Keratinocyte (primary cell): ENCODE measurements at regions not wholly inside any gene's neighbourhood (a gene's known extent, or its start where the extent isn't known, plus 50 kb on each side); places are given as distances from the start of the nearest gene placed in this dataset.

Experiments
- EZH2 ChIP-seq: IDR thresholded peaks from one replicate; pipeline ENCODE4 v1.6.1; 2012; ENCODE audit warnings: inconsistent platforms, mild to moderate bottlenecking, low read length, moderate library complexity
- TF ChIP-seq, protein P1 (sequence below), 3 experiments: IDR thresholded peaks in 1 of 3; conservative IDR thresholded peaks in 1 of 3; optimal IDR thresholded peaks in 1 of 3; 2 replicates in 2 of 3; 3 replicates in 1 of 3; pipeline versions ENCODE3 to v1.5.1; 2011; ENCODE audit warnings: low read length in 3 of 3, mild to moderate bottlenecking in 3 of 3, moderate library complexity in 2 of 3, control low read depth in 1 of 3, inconsistent platforms in 1 of 3; ENCODE audit not compliant: insufficient read depth in 2 of 3; ENCODE audit errors: extremely low read depth in 1 of 3

DNA sequence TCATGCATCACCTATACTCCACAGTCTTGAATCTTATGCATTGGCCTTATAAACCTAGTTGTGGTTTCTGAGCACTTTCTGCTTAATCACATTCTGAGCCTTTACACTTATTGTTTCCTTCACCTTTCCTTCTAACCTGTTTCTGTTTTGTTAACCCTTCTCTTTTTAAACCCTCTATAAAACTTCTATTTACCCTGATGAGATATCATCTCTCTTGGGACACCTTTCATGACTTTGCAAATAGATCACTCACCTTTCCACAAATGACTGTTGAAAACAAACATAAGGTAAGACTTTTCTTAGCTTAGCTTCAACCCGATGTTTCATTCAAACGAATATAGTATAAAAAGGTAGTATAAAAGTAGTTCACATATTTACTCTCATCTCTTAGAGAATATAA, 483.6 kb downstream of the FAM181B start:
- TF ChIP-seq, protein P1, sequence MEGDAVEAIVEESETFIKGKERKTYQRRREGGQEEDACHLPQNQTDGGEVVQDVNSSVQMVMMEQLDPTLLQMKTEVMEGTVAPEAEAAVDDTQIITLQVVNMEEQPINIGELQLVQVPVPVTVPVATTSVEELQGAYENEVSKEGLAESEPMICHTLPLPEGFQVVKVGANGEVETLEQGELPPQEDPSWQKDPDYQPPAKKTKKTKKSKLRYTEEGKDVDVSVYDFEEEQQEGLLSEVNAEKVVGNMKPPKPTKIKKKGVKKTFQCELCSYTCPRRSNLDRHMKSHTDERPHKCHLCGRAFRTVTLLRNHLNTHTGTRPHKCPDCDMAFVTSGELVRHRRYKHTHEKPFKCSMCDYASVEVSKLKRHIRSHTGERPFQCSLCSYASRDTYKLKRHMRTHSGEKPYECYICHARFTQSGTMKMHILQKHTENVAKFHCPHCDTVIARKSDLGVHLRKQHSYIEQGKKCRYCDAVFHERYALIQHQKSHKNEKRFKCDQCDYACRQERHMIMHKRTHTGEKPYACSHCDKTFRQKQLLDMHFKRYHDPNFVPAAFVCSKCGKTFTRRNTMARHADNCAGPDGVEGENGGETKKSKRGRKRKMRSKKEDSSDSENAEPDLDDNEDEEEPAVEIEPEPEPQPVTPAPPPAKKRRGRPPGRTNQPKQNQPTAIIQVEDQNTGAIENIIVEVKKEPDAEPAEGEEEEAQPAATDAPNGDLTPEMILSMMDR (optimal IDR thresholded peaks at IDR 0.05 in 1 of 3, IDR thresholded peaks at IDR 0.05 in 1 of 3, conservative IDR thresholded peaks at IDR 0.05 in 1 of 3; ENCODE audit: extremely low read depth in 1 of 3, insufficient read depth in 2 of 3, low read length in 3 of 3) = no peak
- no peak for TF ChIP-seq EZH2
